ENCODE measurements at regions not wholly inside any gene's neighbourhood (a gene's known extent, or its start where the extent isn't known, plus 50 kb on each side); places are given as distances from the start of the nearest gene placed in this dataset.

- TF ChIP-seq CTCF (IDR thresholded peaks at IDR 0.05; ENCODE audit: low read depth, low read length, missing control alignments), result no peak
- DNase-seq (ENCODE audit: low read depth), result no peak
- no peak overlapping the region for H3K4me3 ChIP-seq (ENCODE audit: low read depth, low read length)
Observed at GRCh38 chr12:77120156-77121085, 55.1 kb upstream of the E2F7 start.

GRCh38 chr12:77118696-77119095 is 53.3 kb upstream of the E2F7 start:
- DNase-seq (ENCODE audit: low read depth), result no peak
- H3K4me3 ChIP-seq (ENCODE audit: low read depth, low read length), result no peak overlapping the region
- TF ChIP-seq CTCF (IDR thresholded peaks at IDR 0.05; ENCODE audit: low read depth, low read length, missing control alignments), result no peak

- no peak overlapping the region for H3K4me3 ChIP-seq (ENCODE audit: low read depth, low read length)
- no peak for TF ChIP-seq CTCF (IDR thresholded peaks at IDR 0.05; ENCODE audit: low read depth, low read length, missing control alignments)
- no peak for DNase-seq (ENCODE audit: low read depth)
Observed at GRCh38 chr12:77116277-77116676, 50.9 kb upstream of the E2F7 start.

GRCh38 chr12:77115471-77115870 is 50.1 kb upstream of the E2F7 start:
- no peak overlapping the region for H3K4me3 ChIP-seq (ENCODE audit: low read depth, low read length)
- TF ChIP-seq CTCF (IDR thresholded peaks at IDR 0.05; ENCODE audit: low read depth, low read length, missing control alignments), result no peak
- DNase-seq (ENCODE audit: low read depth), result no peak
